ENCODE measurements at regions not wholly inside any gene's neighbourhood (a gene's known extent, or its start where the extent isn't known, plus 50 kb on each side); places are given as distances from the start of the nearest gene placed in this dataset.

- Mint-ChIP-seq H3K36me3 (ENCODE audit: low read depth, unreplicated experiment) (no peaks in the 10 kb centered on the region), H3K4me3 (ENCODE audit: unreplicated experiment) (no peak overlapping the region), H3K27ac (ENCODE audit: unreplicated experiment) (no peak overlapping the region), H3K27me3 (ENCODE audit: unreplicated experiment) (peaks cover 2% of the 10 kb centered on the region), H3K9me3 (ENCODE audit: unreplicated experiment) (no peaks in the 10 kb centered on the region), H3K4me1 (ENCODE audit: unreplicated experiment) (no peaks in the 10 kb centered on the region)
- TF ChIP-seq CTCF (IDR thresholded peaks at IDR 0.05; ENCODE audit: unreplicated experiment), result no peak
- DNase-seq (ENCODE audit: low spot score), result no peak
Measured at GRCh38 chr2:59575191-59575590, 978.3 kb downstream of the BCL11A start.

GRCh38 chr2:59572227-59572626, 981.2 kb downstream of the BCL11A start:
- Mint-ChIP-seq H3K27me3 (ENCODE audit: unreplicated experiment) (peaks cover 2% of the 10 kb centered on the region), H3K27ac (ENCODE audit: unreplicated experiment) (no peak overlapping the region), H3K9me3 (ENCODE audit: unreplicated experiment) (no peaks in the 10 kb centered on the region), H3K4me1 (ENCODE audit: unreplicated experiment) (no peaks in the 10 kb centered on the region), H3K36me3 (ENCODE audit: low read depth, unreplicated experiment) (no peaks in the 10 kb centered on the region), H3K4me3 (ENCODE audit: unreplicated experiment) (no peak overlapping the region)
- TF ChIP-seq CTCF (IDR thresholded peaks at IDR 0.05; ENCODE audit: unreplicated experiment), result no peak
- no peak for DNase-seq (ENCODE audit: low spot score)

GRCh38 chr2:59570818-59571217, 982.6 kb downstream of the BCL11A start:
- no peak overlapping the region for H3K4me3 Mint-ChIP-seq (ENCODE audit: unreplicated experiment)
- DNase-seq (ENCODE audit: low spot score), result no peak
- H3K9me3 Mint-ChIP-seq (ENCODE audit: unreplicated experiment), result no peaks in the 10 kb centered on the region
- no peaks in the 10 kb centered on the region for H3K4me1 Mint-ChIP-seq (ENCODE audit: unreplicated experiment)
- no peak overlapping the region for H3K27ac Mint-ChIP-seq (ENCODE audit: unreplicated experiment)
- no peak for TF ChIP-seq CTCF (IDR thresholded peaks at IDR 0.05; ENCODE audit: unreplicated experiment)
- H3K36me3 Mint-ChIP-seq (ENCODE audit: low read depth, unreplicated experiment), result no peaks in the 10 kb centered on the region
- no peaks in the 10 kb centered on the region for H3K27me3 Mint-ChIP-seq (ENCODE audit: unreplicated experiment)

- no peaks in the 10 kb centered on the region for H3K4me1 Mint-ChIP-seq (ENCODE audit: unreplicated experiment)
- H3K27ac Mint-ChIP-seq (ENCODE audit: unreplicated experiment), result no peak overlapping the region
- DNase-seq (ENCODE audit: low spot score), result no peak
- no peak for TF ChIP-seq CTCF (IDR thresholded peaks at IDR 0.05; ENCODE audit: unreplicated experiment)
- no peaks in the 10 kb centered on the region for H3K36me3 Mint-ChIP-seq (ENCODE audit: low read depth, unreplicated experiment)
- no peak overlapping the region for H3K4me3 Mint-ChIP-seq (ENCODE audit: unreplicated experiment)
- H3K9me3 Mint-ChIP-seq (ENCODE audit: unreplicated experiment), result no peaks in the 10 kb centered on the region
- no peaks in the 10 kb centered on the region for H3K27me3 Mint-ChIP-seq (ENCODE audit: unreplicated experiment)
Measured at GRCh38 chr2:59569124-59569523, 984.3 kb downstream of the BCL11A start.

DNA sequence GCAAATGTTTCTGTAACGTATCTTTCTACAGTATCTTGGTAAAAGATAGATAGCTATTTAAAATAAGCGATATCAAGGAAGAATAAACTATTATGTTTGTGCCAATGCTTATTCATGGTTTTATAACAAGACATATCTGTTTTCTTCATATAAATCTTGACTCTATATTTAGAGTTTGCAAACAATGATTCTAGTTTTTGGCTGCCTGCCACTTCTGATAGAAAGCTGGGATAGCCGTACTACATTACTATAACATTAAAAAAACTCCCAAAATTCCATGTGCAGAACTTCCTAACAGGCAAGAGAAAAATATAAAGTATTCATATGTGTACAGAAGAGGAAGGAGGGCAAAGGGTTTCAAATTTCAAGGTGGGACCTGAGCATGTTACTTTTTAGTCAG, 985.0 kb downstream of the BCL11A start:
- Mint-ChIP-seq H3K36me3 (ENCODE audit: low read depth, unreplicated experiment) (no peaks in the 10 kb centered on the region), H3K27me3 (ENCODE audit: unreplicated experiment) (no peaks in the 10 kb centered on the region), H3K27ac (ENCODE audit: unreplicated experiment) (no peak overlapping the region), H3K4me3 (ENCODE audit: unreplicated experiment) (no peak overlapping the region), H3K4me1 (ENCODE audit: unreplicated experiment) (no peaks in the 10 kb centered on the region), H3K9me3 (ENCODE audit: unreplicated experiment) (no peaks in the 10 kb centered on the region)
- TF ChIP-seq CTCF (IDR thresholded peaks at IDR 0.05; ENCODE audit: unreplicated experiment), result no peak
- no peak for DNase-seq (ENCODE audit: low spot score)
